ENCODE measurements at regions not wholly inside any gene's neighbourhood (a gene's known extent, or its start where the extent isn't known, plus 50 kb on each side); places are given as distances from the start of the nearest gene placed in this dataset.

DNA sequence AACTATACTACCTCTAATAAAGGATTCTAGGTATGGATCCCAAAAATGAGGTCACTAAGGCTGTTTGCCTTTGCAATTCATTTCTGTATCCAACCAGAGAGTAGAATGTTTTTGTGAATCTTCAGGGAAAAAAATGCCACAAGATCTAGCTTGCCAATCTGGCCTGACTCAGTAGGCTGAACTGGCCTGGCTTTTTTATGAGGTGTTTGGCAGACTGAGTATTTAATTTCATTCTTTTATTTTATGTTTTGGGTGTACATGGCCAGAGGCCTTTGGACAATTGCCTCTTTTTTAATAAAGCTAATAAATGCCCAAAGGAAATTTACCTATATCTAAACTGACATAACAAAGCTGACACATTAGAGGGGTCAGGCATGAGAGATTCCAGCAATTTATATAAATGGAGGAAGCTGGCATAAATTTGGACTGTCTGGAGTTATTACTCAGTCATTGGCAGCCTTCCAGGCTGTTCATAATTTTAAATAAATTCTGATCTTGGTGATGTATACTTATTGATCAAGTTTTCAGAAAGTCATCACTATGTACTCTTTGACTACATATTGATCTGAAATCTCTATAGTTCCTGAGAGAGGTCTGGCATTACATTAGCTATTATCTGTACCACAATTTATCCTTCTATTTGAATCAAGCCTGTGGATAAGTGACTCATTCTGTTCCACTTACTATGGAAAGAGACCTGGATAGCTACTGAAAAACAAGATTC, 376.4 kb upstream of the NOCT start:
- no peak for TF ChIP-seq MXI1 (IDR thresholded peaks at IDR 0.05; ENCODE audit: borderline replicate concordance, low read depth, low read length)
- TF ChIP-seq RCOR1 (IDR thresholded peaks at IDR 0.05; ENCODE audit: insufficient replicate concordance, low read length) = no peak
- TF ChIP-seq POLR2A (IDR thresholded peaks at IDR 0.05; ENCODE audit: low read depth, low read length) = no peak
- no peak for TF ChIP-seq MAZ (IDR thresholded peaks at IDR 0.05; ENCODE audit: borderline replicate concordance, low read depth, low read length)
- TF ChIP-seq, protein P1, sequence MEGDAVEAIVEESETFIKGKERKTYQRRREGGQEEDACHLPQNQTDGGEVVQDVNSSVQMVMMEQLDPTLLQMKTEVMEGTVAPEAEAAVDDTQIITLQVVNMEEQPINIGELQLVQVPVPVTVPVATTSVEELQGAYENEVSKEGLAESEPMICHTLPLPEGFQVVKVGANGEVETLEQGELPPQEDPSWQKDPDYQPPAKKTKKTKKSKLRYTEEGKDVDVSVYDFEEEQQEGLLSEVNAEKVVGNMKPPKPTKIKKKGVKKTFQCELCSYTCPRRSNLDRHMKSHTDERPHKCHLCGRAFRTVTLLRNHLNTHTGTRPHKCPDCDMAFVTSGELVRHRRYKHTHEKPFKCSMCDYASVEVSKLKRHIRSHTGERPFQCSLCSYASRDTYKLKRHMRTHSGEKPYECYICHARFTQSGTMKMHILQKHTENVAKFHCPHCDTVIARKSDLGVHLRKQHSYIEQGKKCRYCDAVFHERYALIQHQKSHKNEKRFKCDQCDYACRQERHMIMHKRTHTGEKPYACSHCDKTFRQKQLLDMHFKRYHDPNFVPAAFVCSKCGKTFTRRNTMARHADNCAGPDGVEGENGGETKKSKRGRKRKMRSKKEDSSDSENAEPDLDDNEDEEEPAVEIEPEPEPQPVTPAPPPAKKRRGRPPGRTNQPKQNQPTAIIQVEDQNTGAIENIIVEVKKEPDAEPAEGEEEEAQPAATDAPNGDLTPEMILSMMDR (conservative IDR thresholded peaks at IDR 0.05; ENCODE audit: low read depth, low read length) = no peak
- no peak for TF ChIP-seq RFX5 (IDR thresholded peaks at IDR 0.05; ENCODE audit: low read depth, low read length)
- TF ChIP-seq NFE2L2 (IDR thresholded peaks at IDR 0.05; ENCODE audit: low read depth, low read length) = no peak
- TF ChIP-seq, protein P2, sequence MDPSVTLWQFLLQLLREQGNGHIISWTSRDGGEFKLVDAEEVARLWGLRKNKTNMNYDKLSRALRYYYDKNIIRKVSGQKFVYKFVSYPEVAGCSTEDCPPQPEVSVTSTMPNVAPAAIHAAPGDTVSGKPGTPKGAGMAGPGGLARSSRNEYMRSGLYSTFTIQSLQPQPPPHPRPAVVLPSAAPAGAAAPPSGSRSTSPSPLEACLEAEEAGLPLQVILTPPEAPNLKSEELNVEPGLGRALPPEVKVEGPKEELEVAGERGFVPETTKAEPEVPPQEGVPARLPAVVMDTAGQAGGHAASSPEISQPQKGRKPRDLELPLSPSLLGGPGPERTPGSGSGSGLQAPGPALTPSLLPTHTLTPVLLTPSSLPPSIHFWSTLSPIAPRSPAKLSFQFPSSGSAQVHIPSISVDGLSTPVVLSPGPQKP (IDR thresholded peaks at IDR 0.05; ENCODE audit: borderline replicate concordance, low read depth, low read length) = no peak
- TF ChIP-seq RAD21 (IDR thresholded peaks at IDR 0.05; ENCODE audit: low read length) = no peak
- TF ChIP-seq CEBPB (IDR thresholded peaks at IDR 0.05; ENCODE audit: low read depth, low read length) = no peak
- TF ChIP-seq BHLHE40 (IDR thresholded peaks at IDR 0.05; ENCODE audit: low read depth, low read length) = no peak
- TF ChIP-seq, protein P3, sequence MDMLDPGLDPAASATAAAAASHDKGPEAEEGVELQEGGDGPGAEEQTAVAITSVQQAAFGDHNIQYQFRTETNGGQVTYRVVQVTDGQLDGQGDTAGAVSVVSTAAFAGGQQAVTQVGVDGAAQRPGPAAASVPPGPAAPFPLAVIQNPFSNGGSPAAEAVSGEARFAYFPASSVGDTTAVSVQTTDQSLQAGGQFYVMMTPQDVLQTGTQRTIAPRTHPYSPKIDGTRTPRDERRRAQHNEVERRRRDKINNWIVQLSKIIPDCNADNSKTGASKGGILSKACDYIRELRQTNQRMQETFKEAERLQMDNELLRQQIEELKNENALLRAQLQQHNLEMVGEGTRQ (IDR thresholded peaks at IDR 0.05; ENCODE audit: low read depth, low read length) = no peak
- no peak for TF ChIP-seq MAFK (IDR thresholded peaks at IDR 0.05; ENCODE audit: low read depth, low read length)
- TF ChIP-seq CHD1 (IDR thresholded peaks at IDR 0.05; ENCODE audit: low read depth, low read length) = no peak
- no peak for TF ChIP-seq SMC3 (IDR thresholded peaks at IDR 0.05; ENCODE audit: low read depth, low read length)
- no peak for TF ChIP-seq FOS (IDR thresholded peaks at IDR 0.05; ENCODE audit: low read depth, low read length)
- ATAC-seq (ENCODE audit: low read depth) = peak; percentile 27; the same call in 1 of the 2 replicates
- H3K9me3 ChIP-seq (ENCODE audit: control insufficient read depth, insufficient read depth, low read length) = no peaks in the 10 kb centered on the region
- dilution Hi-C loops (cut with HindIII; ENCODE audit: low sequenced_read_pairs, unreplicated experiment) = no loop called here
- H2BK5ac ChIP-seq (ENCODE audit: low read depth, low read length, poor library complexity, severe bottlenecking) = no peak overlapping the region
- no peak overlapping the region for H2BK20ac ChIP-seq (ENCODE audit: low read depth, low read length)
- in situ Hi-C loops (cut with MboI; ENCODE audit: low sequenced_read_pairs) = no loop called here
- H3K4me3 ChIP-seq (ENCODE audit: insufficient read depth, low read depth, low read length) = no peak overlapping the region
- H4K8ac ChIP-seq (ENCODE audit: low read depth in 2 of 2, low read length in 2 of 2) = no peak overlapping the region
- no peak overlapping the region for H2AK9ac ChIP-seq (replicated peaks; ENCODE audit: low read depth, low read length, poor library complexity)
- H3K56ac ChIP-seq (ENCODE audit: extremely low read depth, insufficient read depth, low read length) = no peak overlapping the region
- DNase-seq = peak; percentile 28
- no TSS peak for BruUV-seq (replicated peaks)
- no peaks in the 10 kb centered on the region for H3K9me1 ChIP-seq (ENCODE audit: insufficient read depth, low read length)
- H3K4ac ChIP-seq (ENCODE audit: low read depth, low read length) = no peak overlapping the region
- no peak overlapping the region for H3K4me2 ChIP-seq (ENCODE audit: low read depth, low read length)
- H2BK15ac ChIP-seq (ENCODE audit: low read depth, low read length) = no peak overlapping the region
- no peaks in the 10 kb centered on the region for H3K79me1 ChIP-seq (ENCODE audit: low read depth in 1 of 2, low read length in 2 of 2)
- CTCF ChIA-PET = interaction anchor here (1.3 kb wide), 1 partner anchor 11 kb away, joined by 3 read pairs; no protein-coding TSS in a partner anchor
- intact Hi-C loops (cut with micrococcal nuclease) = no loop called here
- H3K23ac ChIP-seq (ENCODE audit: low read depth, low read length) = no peak overlapping the region
- no peak overlapping the region for H4K91ac ChIP-seq (ENCODE audit: insufficient read depth, low read depth, low read length)
- H3K18ac ChIP-seq (ENCODE audit: low read depth, low read length) = no peak overlapping the region
- H4K5ac ChIP-seq (ENCODE audit: low read depth, low read length) = no peak overlapping the region
- no peak overlapping the region for H2AK5ac ChIP-seq (ENCODE audit: low read depth, low read length)
- no peak overlapping the region for H2BK120ac ChIP-seq (ENCODE audit: low read depth, low read length)
- no peak overlapping the region for H3K9ac ChIP-seq (ENCODE audit: low read depth, low read length)
- no peak overlapping the region for H2AFZ ChIP-seq (replicated peaks; ENCODE audit: low read length, poor library complexity)
- no peaks in the 10 kb centered on the region for H4K20me1 ChIP-seq (ENCODE audit: insufficient read depth, low read length)
- peaks cover 2% of the 10 kb centered on the region; the same call in 1 of the 2 replicates for H3K27me3 ChIP-seq (ENCODE audit: control insufficient read depth, insufficient read depth, low read length)
- no peaks in the 10 kb centered on the region for H3K36me3 ChIP-seq (ENCODE audit: control insufficient read depth, insufficient read depth, low read length)
- no peak overlapping the region for H3K27ac ChIP-seq (ENCODE audit: insufficient read depth, low read length)
- H3K14ac ChIP-seq (replicated peaks; ENCODE audit: low read depth, low read length) = no peak overlapping the region
- no peaks in the 10 kb centered on the region for H3K4me1 ChIP-seq (ENCODE audit: control insufficient read depth, insufficient read depth, low read length)
- POLR2A ChIA-PET (ENCODE audit: unreplicated experiment) = no interaction called here
